Midbrain (tissue), 1 donor: ENCODE measurements at regions not wholly inside any gene's neighbourhood (a gene's known extent, or its start where the extent isn't known, plus 50 kb on each side); places are given as distances from the start of the nearest gene placed in this dataset.

Source experiments
- DNase-seq: peaks from one replicate; lab custom pipeline; 2025; lab: John Stamatoyannopoulos, UW

GRCh38 chr5:174159327-174160114 is 114.0 kb downstream of the NSG2 start:
- no peak for DNase-seq

- DNase-seq: no peak
Observed at GRCh38 chr5:174165406-174165805, 119.9 kb downstream of the NSG2 start.

- DNase-seq: peak; percentile 12
Observed at GRCh38 chr5:174166231-174167079, 120.9 kb downstream of the NSG2 start.

GRCh38 chr5:174167080-174167910 is 121.8 kb downstream of the NSG2 start:
- no peak for DNase-seq

GRCh38 chr5:174172152-174172551 is 126.6 kb downstream of the NSG2 start:
- peak; percentile 28 for DNase-seq

GRCh38 chr5:174172566-174172965 is 127.1 kb downstream of the NSG2 start:
- no peak for DNase-seq

GRCh38 chr5:174173766-174174165 is 128.3 kb downstream of the NSG2 start:
- DNase-seq: no peak

GRCh38 chr5:174175716-174176268 is 130.3 kb downstream of the NSG2 start:
- DNase-seq: no peak

- no peak for DNase-seq
Observed at GRCh38 chr5:174176511-174176910, 131.0 kb downstream of the NSG2 start.

- DNase-seq: no peak
Observed at GRCh38 chr5:174177531-174177930, 132.0 kb downstream of the NSG2 start.

- DNase-seq: no peak
Observed at GRCh38 chr5:174177976-174178605, 132.6 kb downstream of the NSG2 start.

- DNase-seq: no peak
Observed at GRCh38 chr5:174180639-174181038, 135.1 kb downstream of the NSG2 start.

- DNase-seq: no peak
Observed at GRCh38 chr5:174182111-174182510, 136.6 kb downstream of the NSG2 start.

GRCh38 chr5:174183701-174184100 is 138.2 kb downstream of the NSG2 start:
- no peak for DNase-seq

- DNase-seq: no peak
Observed at GRCh38 chr5:174185506-174185905, 140.0 kb downstream of the NSG2 start.

- DNase-seq: no peak
Observed at GRCh38 chr5:174186096-174186695, 140.7 kb downstream of the NSG2 start.

- DNase-seq: no peak
Observed at GRCh38 chr5:174187001-174187400, 141.5 kb downstream of the NSG2 start.

- DNase-seq: no peak
Observed at GRCh38 chr5:174187481-174187880, 142.0 kb downstream of the NSG2 start.

- no peak for DNase-seq
Observed at GRCh38 chr5:174188295-174188694, 142.8 kb downstream of the NSG2 start.

GRCh38 chr5:174189654-174190541 is 144.4 kb downstream of the NSG2 start:
- DNase-seq: no peak
